HG03060 (cell line): ENCODE measurements at regions not wholly inside any gene's neighbourhood (a gene's known extent, or its start where the extent isn't known, plus 50 kb on each side); places are given as distances from the start of the nearest gene placed in this dataset.

Experiments used
- ATAC-seq: cut with Tn5 transposase; IDR thresholded peaks from one replicate; pipeline ENCODE4 v1.9.1; 2021; ENCODE audit warnings: low read depth, moderate number of reproducible peaks; ENCODE audit not compliant: unreplicated experiment

DNA sequence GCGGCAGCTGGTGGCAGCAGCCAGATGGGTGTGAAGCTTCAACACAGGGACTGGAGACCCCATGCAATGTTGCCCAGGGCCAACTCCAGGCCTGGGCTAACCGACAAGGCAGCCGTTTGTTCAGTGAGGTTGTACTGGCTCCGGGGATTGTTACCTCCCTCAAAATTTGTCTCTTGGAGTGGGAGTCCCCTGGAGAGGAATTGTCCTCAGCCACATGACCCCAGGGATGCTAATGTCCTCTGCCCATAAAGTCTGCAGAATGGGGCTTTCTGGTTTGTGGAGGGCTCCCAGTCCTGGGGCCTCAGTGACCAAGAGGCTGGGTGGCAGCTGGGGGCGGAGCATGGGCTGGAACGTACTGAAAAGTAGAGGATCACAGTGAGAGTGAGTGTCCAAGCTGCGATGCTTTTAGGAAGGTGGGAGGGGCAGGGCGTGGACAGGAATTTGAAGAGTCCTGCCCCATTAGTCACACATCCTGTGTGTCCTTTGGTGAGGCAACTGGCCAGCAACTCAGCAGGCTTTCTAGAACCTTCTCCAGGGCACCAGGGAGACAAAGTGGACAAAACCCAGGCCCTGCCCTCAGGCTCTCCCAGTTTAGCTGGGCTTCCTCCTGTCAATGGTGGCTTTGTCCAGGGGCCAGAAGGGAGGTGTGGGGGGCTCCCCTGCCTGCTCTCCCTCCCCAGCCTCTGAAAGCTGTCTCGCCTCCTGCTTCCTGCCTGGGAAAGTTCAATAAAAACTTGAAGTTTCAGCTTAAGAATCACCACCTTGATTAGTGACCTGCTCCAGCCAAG, 114.0 kb downstream of the NSG2 start:
- no peak for ATAC-seq

- no peak for ATAC-seq
These were observed 119.9 kb downstream of the NSG2 start for GRCh38 chr5:174165406-174165805.

DNA sequence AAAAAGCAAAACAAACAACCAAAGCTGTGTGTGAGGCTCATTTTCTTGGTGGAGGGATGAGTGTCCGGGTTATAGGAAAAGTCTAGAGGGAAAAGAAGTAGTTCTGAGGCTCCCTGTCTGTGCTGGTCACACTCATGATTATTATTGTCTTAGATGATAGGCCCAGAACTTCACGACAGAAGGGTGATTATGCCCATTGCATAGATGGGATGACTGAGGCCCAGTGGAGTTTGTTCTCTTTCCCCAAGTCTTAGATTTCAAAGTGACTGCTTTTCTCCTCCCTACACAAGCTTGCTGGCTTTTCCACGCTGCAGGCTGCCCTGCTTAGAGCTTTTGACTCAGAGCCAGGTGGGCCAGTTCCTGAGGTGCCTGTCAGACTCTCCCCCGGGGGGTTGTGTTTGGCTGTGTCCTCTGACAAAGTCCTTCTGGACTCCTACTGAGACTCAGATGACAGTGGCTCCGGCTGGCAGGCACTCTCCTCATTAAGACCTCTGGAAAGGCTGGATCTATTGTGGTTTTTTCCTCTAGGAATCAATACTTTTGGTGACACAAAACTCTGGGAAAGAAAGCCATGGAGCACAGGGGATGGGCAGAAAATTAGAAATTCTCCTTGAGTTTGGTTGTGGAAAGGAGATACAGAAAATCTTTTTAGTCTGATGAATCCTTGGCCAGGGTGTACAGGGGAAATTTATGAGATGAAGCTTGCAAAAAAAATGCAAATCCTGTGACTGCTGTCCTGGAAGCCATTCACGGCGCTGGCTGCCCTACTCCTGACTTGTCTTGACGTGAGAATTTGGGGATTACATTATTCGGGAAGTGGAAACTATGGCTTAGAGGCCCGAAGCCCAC, 120.9 kb downstream of the NSG2 start:
- ATAC-seq, result no peak

- no peak for ATAC-seq
These were observed 121.8 kb downstream of the NSG2 start for GRCh38 chr5:174167080-174167910.

DNA sequence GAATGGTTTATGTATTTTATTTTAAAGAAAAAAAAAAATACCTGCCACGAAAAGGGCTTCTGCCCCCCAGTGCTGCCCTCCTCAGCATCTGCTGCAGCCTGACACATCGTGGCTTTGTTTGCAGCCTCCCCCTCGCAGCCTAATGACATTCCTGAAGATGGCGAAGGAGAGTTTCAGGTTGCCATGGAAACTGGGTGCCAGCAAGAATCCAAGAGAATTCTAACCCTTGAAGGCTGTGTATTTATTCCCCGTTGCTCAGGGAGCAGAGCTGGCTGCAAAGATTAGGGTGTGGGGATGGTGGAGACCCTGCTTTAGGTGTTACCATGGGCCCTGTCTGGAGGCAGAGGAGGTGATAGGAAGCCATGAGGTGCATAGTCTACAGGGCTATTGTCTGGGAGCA, 126.6 kb downstream of the NSG2 start:
- no peak for ATAC-seq

DNA sequence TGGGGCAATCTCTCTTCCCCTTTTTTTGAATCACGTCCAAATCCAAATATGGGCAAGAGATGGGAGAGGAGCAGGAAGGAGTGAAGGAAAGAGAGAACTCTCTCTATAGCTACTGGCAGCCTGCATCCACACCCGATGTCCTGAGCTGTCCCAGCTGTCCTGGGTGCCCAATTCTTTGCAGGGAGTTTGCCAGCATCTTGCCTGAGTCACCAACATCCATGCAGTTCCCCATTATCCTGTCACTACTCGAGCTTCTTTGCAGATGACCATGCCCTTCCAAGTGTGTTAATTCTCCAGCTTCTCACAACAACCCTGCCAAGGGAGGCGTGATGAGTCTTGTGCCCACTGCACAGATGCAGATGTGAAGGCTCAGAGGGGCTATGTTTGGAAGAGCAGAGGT, 127.1 kb downstream of the NSG2 start:
- no peak for ATAC-seq

DNA sequence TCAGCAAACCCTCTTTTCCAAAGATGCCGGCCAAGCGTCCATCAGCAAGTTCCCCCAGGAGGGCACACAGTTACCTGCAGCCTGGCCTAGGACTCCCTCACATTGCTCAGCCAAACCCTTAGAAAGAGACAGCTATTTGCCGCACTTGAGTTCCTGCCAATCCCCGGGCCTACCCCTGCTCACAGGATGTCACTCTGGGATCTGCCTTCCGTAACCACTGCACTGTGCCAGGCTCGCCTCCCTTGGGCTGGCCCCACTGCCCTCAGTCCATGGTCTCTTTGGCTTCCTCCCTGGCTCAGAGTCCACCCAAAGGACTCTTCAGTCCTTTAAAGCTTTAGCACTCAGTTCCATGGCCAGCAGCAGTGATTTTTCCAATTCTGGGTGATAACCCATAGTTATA, 128.3 kb downstream of the NSG2 start:
- no peak for ATAC-seq

DNA sequence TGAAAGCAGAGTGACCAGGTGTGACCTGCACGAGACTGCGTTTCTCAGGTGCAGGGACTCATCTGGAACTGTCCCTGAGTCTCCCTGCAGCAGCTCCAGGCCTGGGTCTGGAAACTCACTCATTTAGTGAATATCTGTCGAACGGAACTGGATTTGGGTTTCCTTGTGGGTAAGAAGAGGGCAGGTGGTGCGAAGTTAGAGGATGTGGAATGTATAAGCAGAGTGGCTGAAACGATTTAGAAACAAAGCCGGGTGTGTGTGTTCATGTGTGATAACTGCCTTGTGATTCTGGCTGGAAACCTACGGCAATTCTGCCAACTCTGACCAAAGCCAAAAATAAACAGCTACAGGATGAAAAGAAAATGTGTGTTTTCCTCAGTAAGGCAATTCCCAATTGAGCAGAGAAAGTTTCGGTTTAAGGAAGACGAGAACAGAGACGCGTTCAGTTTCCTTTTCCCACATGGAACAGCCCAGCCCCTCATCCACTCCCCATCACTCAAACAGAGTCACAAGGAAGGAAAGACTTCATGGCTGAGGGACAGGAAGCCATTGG, 130.3 kb downstream of the NSG2 start:
- ATAC-seq, result no peak

DNA sequence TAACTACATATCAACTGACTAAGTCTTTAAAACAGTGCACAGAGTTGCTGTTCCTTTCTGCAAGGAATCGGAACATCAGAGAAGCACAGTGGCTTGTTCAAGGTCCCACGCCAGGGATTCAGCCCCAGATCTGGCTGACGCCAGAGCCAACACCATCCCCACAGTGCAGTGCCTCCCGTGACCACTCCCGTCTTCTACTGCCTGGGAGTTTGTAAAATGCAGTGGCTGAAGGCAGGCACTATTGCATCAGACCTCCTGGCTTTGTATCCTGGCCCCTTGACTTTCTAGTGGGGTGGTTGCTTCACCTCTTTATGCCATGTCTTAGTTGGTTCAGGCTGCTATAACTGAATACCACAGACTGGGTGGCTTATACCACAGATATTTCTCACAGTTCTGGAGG, 131.0 kb downstream of the NSG2 start:
- no peak for ATAC-seq

DNA sequence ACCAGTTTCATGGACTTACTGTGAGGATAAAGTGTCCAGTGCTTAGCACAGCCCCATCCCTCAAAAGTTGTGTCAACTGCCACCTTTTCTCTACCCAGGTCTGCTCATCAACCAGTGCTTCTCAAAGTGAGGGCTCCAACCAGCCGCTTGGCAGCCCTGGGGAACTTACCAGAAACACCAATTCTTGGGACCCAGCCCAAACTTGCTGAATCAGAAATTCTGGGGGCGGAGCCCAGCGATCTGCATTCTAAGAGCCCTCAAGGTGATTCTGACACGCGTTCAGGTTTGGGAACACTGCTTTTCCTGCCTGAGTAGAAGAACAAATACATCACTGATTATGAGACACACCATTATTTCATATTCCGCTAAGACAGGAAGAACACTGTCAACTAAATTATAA, 132.0 kb downstream of the NSG2 start:
- ATAC-seq, result no peak

GRCh38 chr5:174177976-174178605, 132.6 kb downstream of the NSG2 start:
- no peak for ATAC-seq

DNA sequence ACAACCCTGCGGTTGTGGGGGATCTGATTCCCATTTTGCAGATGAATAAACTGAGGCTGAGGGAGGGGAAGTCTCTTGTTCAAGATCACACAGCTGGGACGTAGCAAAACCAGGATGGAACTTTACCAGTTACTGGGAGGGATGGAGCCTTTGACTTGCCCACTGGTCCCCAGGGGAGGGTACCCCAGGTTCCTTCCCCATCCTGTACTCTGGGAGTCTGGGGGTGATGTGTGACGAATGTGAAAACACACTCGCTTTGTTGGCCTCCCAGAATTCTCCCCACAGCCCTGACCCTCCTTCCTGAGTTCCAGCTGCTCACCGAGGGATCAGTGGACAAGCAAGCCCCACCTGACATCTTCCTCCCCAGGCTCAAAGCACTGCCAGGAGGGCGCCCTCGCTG, 135.1 kb downstream of the NSG2 start:
- no peak for ATAC-seq

DNA sequence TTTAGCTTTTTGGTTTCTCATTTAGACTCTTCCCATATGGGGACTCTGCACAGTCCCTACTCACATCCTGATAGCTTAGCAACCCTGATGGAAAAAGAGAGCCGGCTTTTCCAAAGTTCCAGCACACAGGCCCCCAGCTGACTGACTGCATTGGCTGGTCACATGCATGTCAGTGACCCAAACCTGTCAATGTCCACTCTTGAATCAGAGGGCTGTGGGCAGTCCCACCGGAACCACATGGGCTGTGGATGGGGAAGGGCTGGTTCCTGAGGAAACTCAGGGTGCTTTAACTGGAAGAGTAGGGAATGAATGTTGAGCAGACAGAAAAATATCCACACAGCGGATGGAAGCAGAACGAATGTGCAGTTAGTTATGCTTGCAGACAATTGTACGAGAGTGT, 136.6 kb downstream of the NSG2 start:
- ATAC-seq, result no peak

DNA sequence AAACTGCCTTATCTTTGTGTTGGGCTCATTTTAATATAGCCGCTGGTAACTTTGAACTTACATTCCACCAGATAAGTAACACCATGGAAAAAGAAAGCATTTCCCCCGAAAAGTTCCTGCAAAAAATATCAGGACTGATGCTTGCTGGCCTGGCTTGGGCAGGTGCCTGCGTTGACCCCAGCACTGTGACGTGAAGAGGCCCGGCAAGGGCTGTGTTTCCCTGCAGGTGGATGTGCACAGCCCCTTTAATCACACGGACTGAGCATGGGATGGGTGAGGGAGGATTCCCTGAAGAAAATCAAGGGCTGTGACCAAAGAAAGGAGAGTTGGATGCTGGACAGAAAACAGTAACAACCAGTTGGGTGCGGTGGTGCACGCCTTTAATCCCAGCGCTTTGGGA, 138.2 kb downstream of the NSG2 start:
- no peak for ATAC-seq

GRCh38 chr5:174185506-174185905, 140.0 kb downstream of the NSG2 start:
- ATAC-seq, result no peak

DNA sequence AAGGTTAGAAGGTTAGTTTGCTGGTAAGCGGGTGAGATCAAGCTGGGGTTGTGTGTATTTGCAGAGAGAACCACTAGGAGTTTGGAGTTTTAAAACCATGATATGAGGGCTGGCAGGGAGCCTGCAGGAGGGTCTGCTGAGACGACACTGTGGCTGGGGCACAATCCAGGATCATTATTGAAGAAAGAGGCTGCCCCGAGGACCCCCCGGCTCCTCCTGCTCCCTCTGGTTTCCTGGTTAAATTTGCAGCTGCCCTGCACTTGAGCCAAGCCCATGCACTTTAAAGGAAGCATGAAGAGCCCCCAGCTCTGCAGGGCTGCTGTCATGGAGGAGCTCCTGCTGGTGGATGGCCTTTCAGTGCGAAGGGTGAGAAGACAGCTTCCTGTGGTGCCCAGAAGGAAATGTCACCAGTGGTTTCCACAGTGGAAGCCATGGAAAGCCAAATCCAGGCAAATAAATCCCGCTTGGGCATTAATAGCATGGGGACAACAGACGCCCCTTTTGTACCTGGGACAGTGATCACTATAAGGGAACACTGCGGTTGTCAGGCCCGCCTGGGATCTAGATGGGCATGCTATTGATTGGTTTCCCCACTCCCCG, 140.7 kb downstream of the NSG2 start:
- no peak for ATAC-seq

DNA sequence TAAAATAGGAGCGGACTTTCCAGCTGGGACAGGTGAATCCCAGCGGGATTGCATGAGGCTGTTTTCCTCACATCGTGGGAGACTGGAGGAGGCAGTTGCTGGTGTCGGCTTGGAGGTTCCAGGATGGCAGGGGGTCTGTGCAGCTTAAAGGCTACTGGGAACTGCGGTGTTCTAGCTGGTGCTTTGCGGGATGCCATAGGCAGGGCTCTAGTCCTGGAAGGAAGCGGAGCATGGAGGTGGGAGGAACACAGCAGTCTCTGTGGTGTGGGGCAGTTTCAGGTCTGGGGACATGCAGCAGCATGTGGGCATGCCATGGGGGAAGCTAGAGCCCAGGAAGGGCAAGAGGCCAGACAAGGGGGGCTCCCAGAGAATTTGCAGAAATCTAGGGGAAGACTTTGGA, 141.5 kb downstream of the NSG2 start:
- no peak for ATAC-seq

GRCh38 chr5:174187481-174187880, 142.0 kb downstream of the NSG2 start:
- no peak for ATAC-seq

DNA sequence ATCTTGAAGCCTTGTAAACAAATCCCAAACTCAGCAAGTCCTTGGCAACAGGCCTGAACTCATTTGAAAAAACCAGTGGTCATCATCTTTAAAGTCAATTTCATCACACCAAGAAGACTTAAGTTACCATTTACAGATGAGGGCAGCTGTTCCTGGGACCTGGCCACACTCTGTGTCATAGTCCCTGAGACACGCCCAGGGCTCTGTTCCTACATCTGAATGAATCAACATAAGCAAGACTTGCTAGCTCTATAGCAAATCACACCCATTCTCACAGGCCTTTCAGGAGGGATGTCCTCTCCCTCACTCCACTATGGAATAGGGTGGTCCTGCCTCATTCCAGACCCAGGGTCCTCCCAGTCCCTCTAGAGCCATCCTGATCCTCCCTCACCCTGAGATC, 142.8 kb downstream of the NSG2 start:
- ATAC-seq, result no peak
